HepG2 (cell line): ENCODE measurements at regions not wholly inside any gene's neighbourhood (a gene's known extent, or its start where the extent isn't known, plus 50 kb on each side); places are given as distances from the start of the nearest gene placed in this dataset.

ENCODE experiments used
- ATAC-seq: fragments of 200-7000 bp; cut with Tn5 transposase; 3 replicates; pipeline ENCODE4 v1.9.1; 2020; ENCODE audit warnings: mild to moderate bottlenecking, moderate library complexity
- BruUV-seq: library from RNA; stranded (reverse); fragments of 400-500 nt; replicated peaks from 2 replicates; lab custom pipeline; 2021; lab: Mats Ljungman, UMichigan
- CTCF ChIA-PET: fragments of 300-600 bp; formaldehyde crosslinking; extraction: SDS; loops from one replicate; lab custom pipeline; 2021; ENCODE audit warnings: low total read pairs, inconsistent platforms, low intra/inter-chr PET ratio; lab: Yijun Ruan, JAX
- POLR2A ChIA-PET: fragments of 350-600 bp; sonication (Branson Sonifier 250); formaldehyde crosslinking; loops from one replicate; lab custom pipeline; 2020; ENCODE audit warnings: antibody characterized with exemption, inconsistent platforms; lab: Yijun Ruan, JAX
- DNase-seq: peaks from one replicate; pipeline ENCODE4 v3.0.0-alpha.2; 2015; ENCODE audit warnings: low spot score
- FAIRE-seq: peaks from 3 replicates; lab custom pipeline; 2011; peaks lifted over from hg19 to GRCh38; lab: Jason Lieb, UNC
- H2AFZ ChIP-seq: one replicate; pipeline ENCODE4 v1.6.1; 2011; ENCODE audit warnings: low read length, inconsistent platforms
- H3K27ac ChIP-seq: fragments of 300-600 bp; 3 replicates; pipeline ENCODE4 v1.8.0; 2011; ENCODE audit warnings: mixed run types, mild to moderate bottlenecking, mixed read lengths, low read length, inconsistent platforms; ENCODE audit not compliant: insufficient read depth; ENCODE audit errors: extremely low read length
- H3K27me3 ChIP-seq, 2 experiments: fragments of 200-600 bp in 1 of 2; 2 replicates in 1 of 2; 3 replicates in 1 of 2; pipeline versions ENCODE4 v1.6.0 to v1.8.0; 2011; ENCODE audit warnings: low read length in 2 of 2, mild to moderate bottlenecking in 2 of 2, moderate library complexity in 2 of 2, inconsistent platforms in 1 of 2; ENCODE audit not compliant: insufficient read depth in 2 of 2, control insufficient read depth in 1 of 2
- H3K36me3 ChIP-seq, 2 experiments: fragments of 200-600 bp in 1 of 2; replicated peaks in 1 of 2; 2 replicates in 1 of 2; 3 replicates in 1 of 2; pipeline versions ENCODE4 v1.5.1 to v1.8.0; 2011; ENCODE audit warnings: low read length in 2 of 2, inconsistent platforms in 1 of 2; ENCODE audit not compliant: insufficient read depth in 2 of 2, control insufficient read depth in 1 of 2
- H3K4me1 ChIP-seq: 2 replicates; pipeline ENCODE4 v1.5.1; 2012; ENCODE audit warnings: low read length, inconsistent platforms; ENCODE audit not compliant: insufficient read depth
- H3K4me2 ChIP-seq: 2 replicates; pipeline ENCODE4 v1.6.0; 2011; ENCODE audit warnings: low read depth, low read length, inconsistent platforms
- H3K4me3 ChIP-seq, 3 experiments: fragments of 200-600 bp in 1 of 3; sonication (generic), shearing (Covaris generic) in 1 of 3; replicated peaks in 1 of 3; 2 replicates each; pipeline ENCODE4 v1.5.1; 2011 to 2016; ENCODE audit warnings: low read length in 3 of 3, inconsistent platforms in 2 of 3, low read depth in 2 of 3, mild to moderate bottlenecking in 2 of 3, control low read depth in 1 of 3, mixed read lengths in 1 of 3; ENCODE audit not compliant: insufficient read depth in 1 of 3
- H3K79me2 ChIP-seq: one replicate; pipeline ENCODE4 v1.6.1; 2011; ENCODE audit warnings: low read length, inconsistent platforms; ENCODE audit not compliant: insufficient read depth
- H3K9ac ChIP-seq: 2 replicates; pipeline ENCODE4 v1.6.0; 2011; ENCODE audit warnings: mild to moderate bottlenecking, low read depth, low read length, inconsistent platforms; ENCODE audit not compliant: insufficient read depth
- H3K9me3 ChIP-seq: 2 replicates; pipeline ENCODE4 v1.5.1; 2012; ENCODE audit warnings: mild to moderate bottlenecking, low read length
- H4K20me1 ChIP-seq: 2 replicates; pipeline ENCODE4 v1.6.0; 2011; ENCODE audit warnings: inconsistent platforms, mild to moderate bottlenecking, low read length, moderate library complexity; ENCODE audit not compliant: insufficient read depth
- MLX ChIP-seq: IDR thresholded peaks from 2 replicates; pipeline ENCODE4 v1.6.1; 2016
- NFAT5 ChIP-seq: sonication (generic); formaldehyde crosslinking; IDR thresholded peaks from 2 replicates; pipeline ENCODE4 v1.4.0; 2020; ENCODE audit warnings: missing genetic modification reagents
- RBFOX2 ChIP-seq: fragments of 200-400 bp; formaldehyde crosslinking; IDR thresholded peaks from 2 replicates; pipeline ENCODE4 v1.6.1; 2017; ENCODE audit warnings: low read depth, mild to moderate bottlenecking, low read length
- TEAD3 ChIP-seq: optimal IDR thresholded peaks from 2 replicates; pipeline ENCODE3; 2016; ENCODE audit warnings: borderline replicate concordance
- ZBTB7A ChIP-seq: sonication (generic); formaldehyde crosslinking; IDR thresholded peaks from 2 replicates; pipeline ENCODE4 v1.8.0; 2022; ENCODE audit warnings: mild to moderate bottlenecking, missing genetic modification reagents
- ZNF138 ChIP-seq: sonication (generic); formaldehyde crosslinking; IDR thresholded peaks from 2 replicates; pipeline ENCODE4 v1.5.0; 2020; ENCODE audit warnings: mild to moderate bottlenecking, low read depth, missing genetic modification reagents
- ZNF503 ChIP-seq: sonication (generic); formaldehyde crosslinking; IDR thresholded peaks from 2 replicates; pipeline ENCODE4 v1.4.0; 2020; ENCODE audit warnings: missing genetic modification reagents
- ZNF598 ChIP-seq: sonication (generic); formaldehyde crosslinking; IDR thresholded peaks from 2 replicates; pipeline ENCODE4 v1.5.1; 2020; ENCODE audit warnings: mild to moderate bottlenecking, missing genetic modification reagents, borderline replicate concordance
- ZNF652 ChIP-seq: IDR thresholded peaks from 2 replicates; pipeline ENCODE4 v1.6.1; 2016; ENCODE audit warnings: low read depth, borderline replicate concordance
- WGBS: methylation state at CpG from one replicate; pipeline ENCODE4 v1.1.6; 2017; ENCODE audit warnings: low lambda C conversion rate; 5-methylcytosine and 5-hydroxymethylcytosine counted together
- in situ Hi-C: cut with HindIII; loops from 2 replicates; pipeline ENCODE4 v1.10.0; 2017; ENCODE audit warnings: low pct_unique_long_range_greater_than_20kb; ENCODE audit not compliant: extremely low pct_ligation_motif_present
- intact Hi-C: fragments of 100-400 bp; cut with micrococcal nuclease; formaldehyde crosslinking; loops from one replicate; pipeline ENCODE4 v1.10.0; 2022; ENCODE audit not compliant: unreplicated experiment

- Histone ChIP-seq H3K27ac (no peak overlapping the region), H2AFZ (no peak overlapping the region), H3K4me2 (no peak overlapping the region), H3K4me3 (no peak overlapping the region), H4K20me1 (no peaks in the 10 kb centered on the region), H3K9ac (no peak overlapping the region), H3K79me2 (no peaks in the 10 kb centered on the region), H3K9me3 (no peaks in the 10 kb centered on the region), H3K27me3 (no peaks in the 10 kb centered on the region), H3K36me3 (no peaks in the 10 kb centered on the region), H3K4me1 (no peaks in the 10 kb centered on the region)
- WGBS: 13% methylated on average over 6 of the region's 6 CpGs
- no TSS peak for BruUV-seq
- in situ Hi-C loops (no loop called here), intact Hi-C loops (no loop called here)
- no peak for DNase-seq
- FAIRE-seq: no peak
- ChIA-PET CTCF (no interaction called here), POLR2A (no interaction called here)
- no peak for ATAC-seq
- no peak for TF ChIP-seq TEAD3 (CRISPR knock-in tag)
- no peak for TF ChIP-seq NFAT5
- no peak for TF ChIP-seq ZBTB7A
- TF ChIP-seq RBFOX2: no peak
- TF ChIP-seq ZNF138 (CRISPR knock-in tag): no peak
- TF ChIP-seq ZNF503 (CRISPR knock-in tag): no peak
- no peak for TF ChIP-seq ZNF652 (CRISPR knock-in tag)
- no peak for TF ChIP-seq MLX
- no peak for TF ChIP-seq ZNF598 (CRISPR knock-in tag)
Observed at GRCh38 chr2:16208241-16208797, 268.0 kb downstream of the MYCN start.
